Body of pancreas (tissue), 4 donors: ENCODE measurements at regions not wholly inside any gene's neighbourhood (a gene's known extent, or its start where the extent isn't known, plus 50 kb on each side); places are given as distances from the start of the nearest gene placed in this dataset.
A peak's percentile ranks its signal among the peaks of the same experiment; 100 is the strongest.

Source experiments
- ATAC-seq: fragments of 150-250 bp; one replicate; pipeline ENCODE4 v1.9.1; 2016
- DNase-seq, 4 donors: peaks; one replicate each; pipeline ENCODE4 v3.0.0-alpha.2; 2019
- H3K27ac ChIP-seq, 4 donors: fragments of 200-600 bp; sonication (generic); 1 replicate in 3 of 4; 2 replicates in 1 of 4; pipeline versions ENCODE4 v1.5.1 to v1.6.1; 2016 to 2019; ENCODE audit warnings: mild to moderate bottlenecking in 1 of 4, mixed read lengths in 1 of 4, moderate library complexity in 1 of 4
- H3K27me3 ChIP-seq, 2 donors: fragments of 200-600 bp; sonication (generic); one replicate each; pipeline ENCODE4 v1.6.0; 2016; ENCODE audit warnings: mild to moderate bottlenecking in 1 of 2
- H3K36me3 ChIP-seq, 2 donors: fragments of 200-600 bp; sonication (generic); replicated peaks in 1 of 2; 2 replicates each; pipeline ENCODE4 v1.5.1; 2016; ENCODE audit warnings: low read depth in 2 of 2; ENCODE audit not compliant: insufficient read depth in 1 of 2
- H3K4me1 ChIP-seq: fragments of 200-600 bp; sonication (generic); one replicate; pipeline ENCODE4 v1.6.0; 2016
- H3K4me3 ChIP-seq, 2 donors: fragments of 200-600 bp; sonication (generic); 1 replicate in 1 of 2; 2 replicates in 1 of 2; pipeline ENCODE4 v1.5.1; 2016 to 2019
- H3K9me3 ChIP-seq, 3 donors: fragments of 200-600 bp; sonication (generic); 1 replicate in 2 of 3; 2 replicates in 1 of 3; pipeline ENCODE4 v1.5.1; 2016
- POLR2A ChIP-seq, 3 donors: fragments of 450-650 bp; IDR thresholded peaks; one replicate each; pipeline ENCODE4 v1.6.1; 2016; ENCODE audit warnings: antibody characterized with exemption in 3 of 3, mild to moderate bottlenecking in 2 of 3
- WGBS, 2 donors: methylation state at CpG; one replicate each; pipeline ENCODE4 v1.1.5; 2017; 5-methylcytosine and 5-hydroxymethylcytosine counted together
- intact Hi-C: fragments of 100-400 bp; cut with DNase I; formaldehyde crosslinking; loops from one replicate; pipeline ENCODE4 v1.15.1; 2023
- TF ChIP-seq, protein P1 (sequence below), 7 experiments: fragments of 450-650 bp in 4 of 7; fragments of 200-600 bp in 3 of 7; sonication (generic) in 3 of 7; IDR thresholded peaks; one replicate each; pipeline ENCODE4 v1.5.1; 2016 to 2019; ENCODE audit warnings: antibody characterized with exemption in 7 of 7

DNA sequence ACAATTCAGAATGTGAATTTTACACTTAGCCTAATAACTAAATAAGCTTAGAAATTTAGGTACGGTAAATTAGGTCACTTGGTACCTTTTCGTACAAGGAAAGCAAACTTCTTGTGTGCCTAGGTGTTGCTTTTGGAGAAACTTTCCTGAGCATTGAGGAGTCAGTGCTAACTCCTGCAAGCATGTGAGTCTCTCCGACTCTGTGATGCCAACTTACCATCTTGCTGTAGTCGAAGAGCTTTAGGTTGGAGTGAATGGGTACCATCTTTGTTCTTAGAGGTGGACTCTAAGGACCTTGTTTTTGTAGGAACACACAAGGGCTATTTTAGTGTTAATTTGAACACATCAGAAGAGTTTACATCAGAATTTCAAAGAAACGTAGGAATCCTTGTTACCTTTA lies 688.9 kb downstream of the USP25 start:
- H3K9me3 ChIP-seq = no peaks in the 10 kb centered on the region
- H3K4me1 ChIP-seq = peaks cover 24% of the 10 kb centered on the region
- intact Hi-C loops = no loop called here
- 80 to 87% methylated on average over 5 of the region's 5 CpGs for WGBS, 2 donors
- no peak for ATAC-seq
- H3K27ac ChIP-seq = peak overlapping the region in 2 of 4 donors; percentile 70 to 73
- no peak for TF ChIP-seq POLR2A (IDR thresholded peaks at IDR 0.05)
- TF ChIP-seq, protein P1, sequence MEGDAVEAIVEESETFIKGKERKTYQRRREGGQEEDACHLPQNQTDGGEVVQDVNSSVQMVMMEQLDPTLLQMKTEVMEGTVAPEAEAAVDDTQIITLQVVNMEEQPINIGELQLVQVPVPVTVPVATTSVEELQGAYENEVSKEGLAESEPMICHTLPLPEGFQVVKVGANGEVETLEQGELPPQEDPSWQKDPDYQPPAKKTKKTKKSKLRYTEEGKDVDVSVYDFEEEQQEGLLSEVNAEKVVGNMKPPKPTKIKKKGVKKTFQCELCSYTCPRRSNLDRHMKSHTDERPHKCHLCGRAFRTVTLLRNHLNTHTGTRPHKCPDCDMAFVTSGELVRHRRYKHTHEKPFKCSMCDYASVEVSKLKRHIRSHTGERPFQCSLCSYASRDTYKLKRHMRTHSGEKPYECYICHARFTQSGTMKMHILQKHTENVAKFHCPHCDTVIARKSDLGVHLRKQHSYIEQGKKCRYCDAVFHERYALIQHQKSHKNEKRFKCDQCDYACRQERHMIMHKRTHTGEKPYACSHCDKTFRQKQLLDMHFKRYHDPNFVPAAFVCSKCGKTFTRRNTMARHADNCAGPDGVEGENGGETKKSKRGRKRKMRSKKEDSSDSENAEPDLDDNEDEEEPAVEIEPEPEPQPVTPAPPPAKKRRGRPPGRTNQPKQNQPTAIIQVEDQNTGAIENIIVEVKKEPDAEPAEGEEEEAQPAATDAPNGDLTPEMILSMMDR (IDR thresholded peaks at IDR 0.05) = no peak
- no peaks in the 10 kb centered on the region for H3K36me3 ChIP-seq
- DNase-seq = no peak
- no peaks in the 10 kb centered on the region for H3K27me3 ChIP-seq
- H3K4me3 ChIP-seq = no peak overlapping the region

DNA sequence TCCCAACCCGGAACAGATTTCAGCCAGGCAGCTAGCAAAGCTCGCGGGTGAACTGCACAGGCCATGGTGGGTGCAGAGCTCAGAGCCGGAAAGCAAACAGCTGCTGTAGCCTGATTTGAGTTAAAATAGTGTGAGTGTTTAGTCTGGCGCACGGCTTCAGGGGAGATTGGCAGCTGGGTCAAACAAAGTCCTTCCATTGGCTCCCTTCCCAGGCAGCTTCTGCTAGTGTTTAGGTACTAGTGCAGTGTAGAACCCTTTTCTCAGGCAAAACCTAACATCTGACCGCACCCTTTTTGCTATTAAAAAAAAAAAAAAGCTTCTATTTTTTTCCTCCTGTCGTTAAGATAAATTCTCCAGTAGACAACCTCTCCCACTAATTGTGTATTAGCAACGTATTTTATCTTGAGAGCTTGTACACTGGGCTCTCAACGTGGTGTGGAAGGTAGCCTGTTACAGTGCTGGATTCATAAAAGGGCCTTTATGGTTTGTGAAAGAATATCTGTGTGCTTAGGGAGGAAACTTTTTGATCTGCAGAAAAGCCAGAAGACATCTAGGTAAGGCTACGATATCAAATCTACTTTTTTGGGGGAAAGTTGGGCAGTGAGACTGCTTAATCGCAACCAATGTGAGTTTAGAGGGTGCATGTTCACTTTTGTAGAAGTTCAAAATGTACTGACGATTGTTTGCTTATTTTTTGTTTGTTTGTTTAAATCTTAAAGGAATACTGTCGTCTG lies 689.6 kb downstream of the USP25 start:
- no peaks in the 10 kb centered on the region for H3K27me3 ChIP-seq
- DNase-seq (peak; percentile 87 to 94 (median 94)), ATAC-seq (peak; percentile 97)
- H3K27ac ChIP-seq = peak overlapping the region; percentile 21 to 73 (median 53)
- TF ChIP-seq, protein P1 (IDR thresholded peaks at IDR 0.05) = no peak
- peak in 1 of 3 donors; percentile 13 for TF ChIP-seq POLR2A (IDR thresholded peaks at IDR 0.05)
- H3K4me1 ChIP-seq = peaks cover 24% of the 10 kb centered on the region
- no peak overlapping the region for H3K4me3 ChIP-seq
- intact Hi-C loops = no loop called here
- WGBS, 2 donors = 5 to 12% methylated on average over 14 of the region's 14 CpGs
- no peaks in the 10 kb centered on the region for H3K9me3 ChIP-seq
- no peaks in the 10 kb centered on the region for H3K36me3 ChIP-seq

DNA sequence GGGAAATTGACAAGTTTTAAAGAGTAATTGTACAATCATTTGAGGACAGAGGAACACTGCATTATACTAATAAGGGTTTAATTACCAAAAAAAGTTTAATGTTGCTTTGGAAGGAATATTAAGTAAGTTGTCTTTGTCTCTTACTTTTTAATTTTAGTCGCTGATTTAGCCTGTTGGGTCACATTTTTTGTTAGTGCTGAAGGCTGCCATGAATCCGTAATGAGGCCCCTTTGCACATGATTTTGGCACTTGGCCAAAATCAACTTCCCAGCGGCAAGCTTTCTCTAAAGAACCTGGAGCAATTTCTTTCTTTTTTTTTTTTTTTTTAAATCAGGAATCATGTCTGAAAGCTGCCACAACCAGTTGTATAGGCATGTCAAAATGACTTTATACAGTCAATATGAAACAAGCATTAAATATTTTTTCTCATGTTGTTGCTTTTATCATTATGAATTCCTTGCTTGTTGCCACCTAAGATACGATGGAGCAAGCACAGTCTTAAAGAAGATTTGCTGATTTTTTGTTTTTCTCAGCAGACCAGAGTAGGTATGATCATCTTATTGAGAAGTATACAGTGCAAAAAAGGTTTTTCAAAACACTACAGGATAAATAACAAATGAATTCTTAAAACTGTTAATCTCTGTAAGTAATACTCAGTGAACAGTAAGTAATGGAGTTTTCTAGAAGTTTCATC lies 690.4 kb downstream of the USP25 start:
- intact Hi-C loops = no loop called here
- H3K4me1 ChIP-seq = peaks cover 24% of the 10 kb centered on the region

DNA sequence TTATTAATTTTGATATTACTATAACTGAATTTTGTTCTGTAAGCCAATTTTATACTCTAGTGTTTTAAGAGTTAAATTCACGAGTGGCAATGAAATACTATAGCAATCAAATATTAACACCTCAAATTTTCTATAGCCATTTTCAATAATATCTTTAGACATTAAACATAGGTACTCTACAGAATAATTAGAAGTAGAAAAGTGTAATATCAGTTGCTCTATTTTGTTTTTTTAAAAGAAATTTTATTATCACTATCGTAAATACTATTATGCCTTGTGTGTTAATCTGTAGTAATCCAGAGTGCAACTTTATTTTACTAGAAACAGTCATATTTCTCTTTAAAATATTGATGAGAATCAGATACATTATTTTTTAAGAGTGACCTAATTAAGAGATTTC lies 691.2 kb downstream of the USP25 start:
- DNase-seq (no peak), ATAC-seq (no peak)
- WGBS, 2 donors = 60 to 61% methylated on average over 2 of the region's 2 CpGs
- TF ChIP-seq, protein P1 (IDR thresholded peaks at IDR 0.05) = no peak
- TF ChIP-seq POLR2A (IDR thresholded peaks at IDR 0.05) = no peak
- Histone ChIP-seq H3K4me1 (peaks cover 24% of the 10 kb centered on the region), H3K27me3 (no peaks in the 10 kb centered on the region), H3K36me3 (no peaks in the 10 kb centered on the region), H3K9me3 (no peaks in the 10 kb centered on the region), H3K4me3 (no peak overlapping the region), H3K27ac (no peak overlapping the region)
- intact Hi-C loops = no loop called here

More for the DNA sequence above, 690.4 kb downstream of the USP25 start:
- DNase-seq (peak; percentile 29 to 66 (median 55)), ATAC-seq (peak; percentile 57)
- H3K36me3 ChIP-seq = no peaks in the 10 kb centered on the region
- 8 to 9% methylated on average over 4 of the region's 4 CpGs for WGBS, 2 donors
- H3K9me3 ChIP-seq = no peaks in the 10 kb centered on the region
- peak overlapping the region; percentile 21 to 73 (median 53) for H3K27ac ChIP-seq
- no peak overlapping the region for H3K4me3 ChIP-seq
- TF ChIP-seq POLR2A (IDR thresholded peaks at IDR 0.05) = no peak
- TF ChIP-seq, protein P1 (IDR thresholded peaks at IDR 0.05) = no peak
- no peaks in the 10 kb centered on the region for H3K27me3 ChIP-seq
